Smooth muscle cell (in vitro differentiated cells): ENCODE measurements at regions not wholly inside any gene's neighbourhood (a gene's known extent, or its start where the extent isn't known, plus 50 kb on each side); places are given as distances from the start of the nearest gene placed in this dataset.

Experiments
- DNase-seq: peaks from one replicate; lab custom pipeline; 2025; ENCODE audit not compliant: unreplicated experiment; lab: John Stamatoyannopoulos, UW
- H2AFZ ChIP-seq: fragments of 200-600 bp; sonication (generic); 2 replicates; pipeline ENCODE4 v1.6.0; 2016; ENCODE audit warnings: antibody characterized with exemption, low read depth, mild to moderate bottlenecking
- H3F3A ChIP-seq: fragments of 200-600 bp; sonication (generic); 2 replicates; pipeline ENCODE4 v1.6.0; 2017; ENCODE audit warnings: antibody characterized with exemption, low read depth
- H3K27ac ChIP-seq: fragments of 200-600 bp; sonication (generic); 2 replicates; pipeline ENCODE4 v1.5.1; 2016; ENCODE audit warnings: low read depth, mild to moderate bottlenecking
- H3K27me3 ChIP-seq: fragments of 200-600 bp; sonication (generic); 2 replicates; pipeline ENCODE4 v1.6.1; 2016; ENCODE audit warnings: low read depth, mild to moderate bottlenecking
- H3K36me3 ChIP-seq: fragments of 200-600 bp; sonication (generic); 2 replicates; pipeline ENCODE4 v1.5.1; 2016; ENCODE audit warnings: low read depth
- H3K4me1 ChIP-seq: fragments of 200-600 bp; sonication (generic); 2 replicates; pipeline ENCODE4 v1.5.1; 2016; ENCODE audit warnings: low read depth
- H3K4me2 ChIP-seq: fragments of 200-600 bp; sonication (generic); 2 replicates; pipeline ENCODE4 v1.6.0; 2016; ENCODE audit warnings: mild to moderate bottlenecking
- H3K4me3 ChIP-seq: fragments of 200-600 bp; sonication (generic); 2 replicates; pipeline ENCODE4 v1.5.1; 2016; ENCODE audit warnings: mild to moderate bottlenecking
- H3K79me2 ChIP-seq: fragments of 200-600 bp; sonication (generic); 2 replicates; pipeline ENCODE4 v1.6.0; 2016; ENCODE audit warnings: low read depth, mild to moderate bottlenecking
- H3K9ac ChIP-seq: fragments of 200-600 bp; sonication (generic); 2 replicates; pipeline ENCODE4 v1.6.0; 2016; ENCODE audit warnings: low read depth
- H3K9me3 ChIP-seq: fragments of 200-600 bp; sonication (generic); replicated peaks from 2 replicates; pipeline ENCODE4 v1.5.1; 2016; ENCODE audit warnings: low read depth
- H4K20me1 ChIP-seq: fragments of 200-600 bp; sonication (generic); 2 replicates; pipeline ENCODE4 v1.6.0; 2016; ENCODE audit warnings: low read depth
- CTCF ChIP-seq: fragments of 200-600 bp; sonication (generic); IDR thresholded peaks from 2 replicates; pipeline ENCODE4 v1.5.1; 2017; ENCODE audit warnings: borderline replicate concordance, mild to moderate bottlenecking, antibody characterized with exemption; ENCODE audit not compliant: insufficient read depth, poor library complexity, severe bottlenecking
- WGBS: methylation state at CpG from one replicate; pipeline ENCODE4 v1.1.7; 2016; ENCODE audit warnings: low lambda C conversion rate; 5-methylcytosine and 5-hydroxymethylcytosine counted together

GRCh38 chr6:167540796-167541195, 215.9 kb downstream of the TTLL2 start:
- no peak overlapping the region for H3K27ac ChIP-seq
- DNase-seq: no peak

GRCh38 chr6:167541544-167541943, 216.7 kb downstream of the TTLL2 start:
- Histone ChIP-seq H4K20me1 (no peaks in the 10 kb centered on the region), H3F3A (peaks cover 6% of the 10 kb centered on the region), H3K4me3 (no peak overlapping the region), H3K9ac (no peak overlapping the region), H3K4me2 (no peak overlapping the region), H3K27me3 (no peaks in the 10 kb centered on the region), H3K27ac (no peak overlapping the region), H3K79me2 (no peaks in the 10 kb centered on the region), H2AFZ (no peak overlapping the region), H3K9me3 (no peaks in the 10 kb centered on the region), H3K4me1 (no peaks in the 10 kb centered on the region), H3K36me3 (no peaks in the 10 kb centered on the region)
- DNase-seq: no peak
- TF ChIP-seq CTCF: no peak
- WGBS: 92% methylated on average over 6 of the region's 6 CpGs

More at GRCh38 chr6:167540796-167541195, 215.9 kb downstream of the TTLL2 start:
- TF ChIP-seq CTCF: no peak
- Histone ChIP-seq H3K79me2 (no peaks in the 10 kb centered on the region), H3K9ac (no peak overlapping the region), H3K4me2 (no peak overlapping the region), H3K4me1 (no peaks in the 10 kb centered on the region), H3K4me3 (no peak overlapping the region), H3K9me3 (no peaks in the 10 kb centered on the region), H3K27me3 (no peaks in the 10 kb centered on the region), H4K20me1 (no peaks in the 10 kb centered on the region), H2AFZ (no peak overlapping the region), H3K36me3 (no peaks in the 10 kb centered on the region), H3F3A (peaks cover 6% of the 10 kb centered on the region)
- 98% methylated on average over 7 of the region's 7 CpGs for WGBS

GRCh38 chr6:167543602-167544497, 219.0 kb downstream of the TTLL2 start:
- H3F3A ChIP-seq: peaks cover 6% of the 10 kb centered on the region
- peak overlapping the region; percentile 63 for H3K27ac ChIP-seq
- no peaks in the 10 kb centered on the region for H3K36me3 ChIP-seq
- H3K9me3 ChIP-seq: no peaks in the 10 kb centered on the region
- no peak for DNase-seq
- H3K4me1 ChIP-seq: no peaks in the 10 kb centered on the region
- peak overlapping the region; percentile 67 for H3K4me2 ChIP-seq
- no peaks in the 10 kb centered on the region for H4K20me1 ChIP-seq
- peak overlapping the region; percentile 22 for H3K9ac ChIP-seq
- 41% methylated on average over 16 of the region's 16 CpGs for WGBS
- H3K4me3 ChIP-seq: peak overlapping the region; percentile 18
- no peaks in the 10 kb centered on the region for H3K27me3 ChIP-seq
- no peaks in the 10 kb centered on the region for H3K79me2 ChIP-seq
- peak overlapping the region; percentile 39 for H2AFZ ChIP-seq
- TF ChIP-seq CTCF: no peak
